ENCODE measurements at regions not wholly inside any gene's neighbourhood (a gene's known extent, or its start where the extent isn't known, plus 50 kb on each side); places are given as distances from the start of the nearest gene placed in this dataset.

- TF ChIP-seq, protein P1, sequence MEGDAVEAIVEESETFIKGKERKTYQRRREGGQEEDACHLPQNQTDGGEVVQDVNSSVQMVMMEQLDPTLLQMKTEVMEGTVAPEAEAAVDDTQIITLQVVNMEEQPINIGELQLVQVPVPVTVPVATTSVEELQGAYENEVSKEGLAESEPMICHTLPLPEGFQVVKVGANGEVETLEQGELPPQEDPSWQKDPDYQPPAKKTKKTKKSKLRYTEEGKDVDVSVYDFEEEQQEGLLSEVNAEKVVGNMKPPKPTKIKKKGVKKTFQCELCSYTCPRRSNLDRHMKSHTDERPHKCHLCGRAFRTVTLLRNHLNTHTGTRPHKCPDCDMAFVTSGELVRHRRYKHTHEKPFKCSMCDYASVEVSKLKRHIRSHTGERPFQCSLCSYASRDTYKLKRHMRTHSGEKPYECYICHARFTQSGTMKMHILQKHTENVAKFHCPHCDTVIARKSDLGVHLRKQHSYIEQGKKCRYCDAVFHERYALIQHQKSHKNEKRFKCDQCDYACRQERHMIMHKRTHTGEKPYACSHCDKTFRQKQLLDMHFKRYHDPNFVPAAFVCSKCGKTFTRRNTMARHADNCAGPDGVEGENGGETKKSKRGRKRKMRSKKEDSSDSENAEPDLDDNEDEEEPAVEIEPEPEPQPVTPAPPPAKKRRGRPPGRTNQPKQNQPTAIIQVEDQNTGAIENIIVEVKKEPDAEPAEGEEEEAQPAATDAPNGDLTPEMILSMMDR (conservative IDR thresholded peaks at IDR 0.05 in 1 of 2, IDR thresholded peaks at IDR 0.05 in 1 of 2; ENCODE audit: low read depth in 1 of 2, low read length in 2 of 2) = no peak
- no peak for TF ChIP-seq EZH2 (IDR thresholded peaks at IDR 0.05; ENCODE audit: low read length, missing control alignments)
These were observed 236.6 kb upstream of the PPP1R3A start for GRCh38 chr7:114155116-114156110.
